ENCODE measurements at regions not wholly inside any gene's neighbourhood (a gene's known extent, or its start where the extent isn't known, plus 50 kb on each side); places are given as distances from the start of the nearest gene placed in this dataset.

- DNase-seq = no peak
Observed at GRCh38 chr1:55635856-55636255, 420.7 kb upstream of the USP24 start.

GRCh38 chr1:55634516-55634915 lies 419.4 kb upstream of the USP24 start:
- no peak for DNase-seq

- no peak for DNase-seq
Observed at GRCh38 chr1:55632906-55633305, 417.7 kb upstream of the USP24 start.

- no peak for DNase-seq
Observed at GRCh38 chr1:55632058-55632457, 416.9 kb upstream of the USP24 start.

GRCh38 chr1:55631509-55631908 lies 416.3 kb upstream of the USP24 start:
- no peak for DNase-seq

GRCh38 chr1:55626326-55626725 lies 411.2 kb upstream of the USP24 start:
- no peak for DNase-seq

GRCh38 chr1:55624766-55625165 lies 409.6 kb upstream of the USP24 start:
- no peak for DNase-seq

GRCh38 chr1:55623311-55623710 lies 408.1 kb upstream of the USP24 start:
- no peak for DNase-seq

GRCh38 chr1:55622074-55622473 lies 406.9 kb upstream of the USP24 start:
- DNase-seq = no peak

GRCh38 chr1:55618199-55618598 lies 403.0 kb upstream of the USP24 start:
- no peak for DNase-seq

GRCh38 chr1:55617288-55617982 lies 402.3 kb upstream of the USP24 start:
- DNase-seq = no peak

GRCh38 chr1:55612988-55613387 lies 397.8 kb upstream of the USP24 start:
- DNase-seq = no peak

GRCh38 chr1:55611123-55611522 lies 396.0 kb upstream of the USP24 start:
- no peak for DNase-seq

GRCh38 chr1:55610203-55610602 lies 395.0 kb upstream of the USP24 start:
- DNase-seq = no peak

- no peak for DNase-seq
Observed at GRCh38 chr1:55609630-55610029, 394.5 kb upstream of the USP24 start.

- DNase-seq = no peak
Observed at GRCh38 chr1:55605155-55605554, 390.0 kb upstream of the USP24 start.

- no peak for DNase-seq
Observed at GRCh38 chr1:55604749-55605148, 389.6 kb upstream of the USP24 start.

- no peak for DNase-seq
Observed at GRCh38 chr1:55604179-55604578, 389.0 kb upstream of the USP24 start.

GRCh38 chr1:55600242-55600641 lies 385.1 kb upstream of the USP24 start:
- no peak for DNase-seq

- no peak for DNase-seq
Observed at GRCh38 chr1:55597910-55598309, 382.7 kb upstream of the USP24 start.

- DNase-seq = no peak
Observed at GRCh38 chr1:55594701-55595100, 379.5 kb upstream of the USP24 start.

GRCh38 chr1:55593298-55593697 lies 378.1 kb upstream of the USP24 start:
- no peak for DNase-seq

- no peak for DNase-seq
Observed at GRCh38 chr1:55592122-55592521, 377.0 kb upstream of the USP24 start.

- DNase-seq = no peak
Observed at GRCh38 chr1:55589671-55590297, 374.6 kb upstream of the USP24 start.

- DNase-seq = no peak
Observed at GRCh38 chr1:55588309-55588708, 373.1 kb upstream of the USP24 start.
